Spleen (tissue), 7 donors: ENCODE measurements at regions not wholly inside any gene's neighbourhood (a gene's known extent, or its start where the extent isn't known, plus 50 kb on each side); places are given as distances from the start of the nearest gene placed in this dataset.

Experiments used
- POLR2A ChIP-seq, 3 donors: fragments of 450-650 bp; IDR thresholded peaks; one replicate each; pipeline ENCODE4 v1.5.1; 2017; ENCODE audit warnings: antibody characterized with exemption in 3 of 3, mild to moderate bottlenecking in 1 of 3
- POLR2AphosphoS5 ChIP-seq, 3 donors: sonication (generic); formaldehyde crosslinking; IDR thresholded peaks; one replicate each; pipeline ENCODE4 v1.5.1; 2017; ENCODE audit warnings: antibody characterized with exemption in 3 of 3
- TF ChIP-seq, protein P1 (sequence below), 11 experiments: fragments of 200-600 bp in 7 of 11; fragments of 450-650 bp in 4 of 11; sonication (generic) in 4 of 11; IDR thresholded peaks in 8 of 11; conservative IDR thresholded peaks in 3 of 11; 1 replicate in 7 of 11; 2 replicates in 4 of 11; pipeline versions ENCODE4 v1.4.0 to v1.8.0; 2016 to 2021; ENCODE audit warnings: antibody characterized with exemption in 11 of 11, inconsistent platforms in 4 of 11, mild to moderate bottlenecking in 1 of 11
- donor health status: DM: no; HTN: no; CAD: no; lungs with moderate emphysema.
- donor health status: DM: no; HTN: no; CAD: no.
- donor health status: DM: no; HTN: no; CAD: no.

- TF ChIP-seq, protein P1, sequence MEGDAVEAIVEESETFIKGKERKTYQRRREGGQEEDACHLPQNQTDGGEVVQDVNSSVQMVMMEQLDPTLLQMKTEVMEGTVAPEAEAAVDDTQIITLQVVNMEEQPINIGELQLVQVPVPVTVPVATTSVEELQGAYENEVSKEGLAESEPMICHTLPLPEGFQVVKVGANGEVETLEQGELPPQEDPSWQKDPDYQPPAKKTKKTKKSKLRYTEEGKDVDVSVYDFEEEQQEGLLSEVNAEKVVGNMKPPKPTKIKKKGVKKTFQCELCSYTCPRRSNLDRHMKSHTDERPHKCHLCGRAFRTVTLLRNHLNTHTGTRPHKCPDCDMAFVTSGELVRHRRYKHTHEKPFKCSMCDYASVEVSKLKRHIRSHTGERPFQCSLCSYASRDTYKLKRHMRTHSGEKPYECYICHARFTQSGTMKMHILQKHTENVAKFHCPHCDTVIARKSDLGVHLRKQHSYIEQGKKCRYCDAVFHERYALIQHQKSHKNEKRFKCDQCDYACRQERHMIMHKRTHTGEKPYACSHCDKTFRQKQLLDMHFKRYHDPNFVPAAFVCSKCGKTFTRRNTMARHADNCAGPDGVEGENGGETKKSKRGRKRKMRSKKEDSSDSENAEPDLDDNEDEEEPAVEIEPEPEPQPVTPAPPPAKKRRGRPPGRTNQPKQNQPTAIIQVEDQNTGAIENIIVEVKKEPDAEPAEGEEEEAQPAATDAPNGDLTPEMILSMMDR (IDR thresholded peaks at IDR 0.05 in 8 of 11, conservative IDR thresholded peaks at IDR 0.05 in 3 of 11), result no peak
- TF ChIP-seq POLR2A (IDR thresholded peaks at IDR 0.05) (no peak), POLR2AphosphoS5 (IDR thresholded peaks at IDR 0.05) (no peak)
Measured at GRCh38 chr10:83953589-83953988, 185.7 kb upstream of the GHITM start.
